SKM-1 treated with dmso at 0.1 percent for 144 hours (cell line): ENCODE measurements at regions not wholly inside any gene's neighbourhood (a gene's known extent, or its start where the extent isn't known, plus 50 kb on each side); places are given as distances from the start of the nearest gene placed in this dataset.

ENCODE experiments used
- DNase-seq: peaks from one replicate; lab custom pipeline; 2025; ENCODE audit not compliant: unreplicated experiment; lab: John Stamatoyannopoulos, UW

GRCh38 chr2:149733936-149734685 lies 146.5 kb upstream of the MMADHC start:
- no peak for DNase-seq

- no peak for DNase-seq
These were observed 145.2 kb upstream of the MMADHC start for GRCh38 chr2:149732730-149733290.

GRCh38 chr2:149732001-149732685 lies 144.6 kb upstream of the MMADHC start:
- DNase-seq = no peak

GRCh38 chr2:149731079-149731478 lies 143.5 kb upstream of the MMADHC start:
- no peak for DNase-seq

GRCh38 chr2:149729586-149729985 lies 142.0 kb upstream of the MMADHC start:
- no peak for DNase-seq

- DNase-seq = no peak
These were observed 140.4 kb upstream of the MMADHC start for GRCh38 chr2:149727927-149728326.

GRCh38 chr2:149725234-149725633 lies 137.7 kb upstream of the MMADHC start:
- DNase-seq = no peak

GRCh38 chr2:149724091-149724490 lies 136.5 kb upstream of the MMADHC start:
- DNase-seq = no peak

GRCh38 chr2:149720615-149721014 lies 133.0 kb upstream of the MMADHC start:
- DNase-seq = no peak

- DNase-seq = no peak
These were observed 132.1 kb upstream of the MMADHC start for GRCh38 chr2:149719695-149720094.

- no peak for DNase-seq
These were observed 129.1 kb upstream of the MMADHC start for GRCh38 chr2:149716687-149717086.

- DNase-seq = no peak
These were observed 128.3 kb upstream of the MMADHC start for GRCh38 chr2:149715894-149716293.

- DNase-seq = peak; percentile 37
These were observed 127.5 kb upstream of the MMADHC start for GRCh38 chr2:149715005-149715592.

- no peak for DNase-seq
These were observed 122.1 kb upstream of the MMADHC start for GRCh38 chr2:149709496-149710263.

GRCh38 chr2:149703281-149703680 lies 115.7 kb upstream of the MMADHC start:
- DNase-seq = no peak

- DNase-seq = no peak
These were observed 115.0 kb upstream of the MMADHC start for GRCh38 chr2:149702571-149702970.

GRCh38 chr2:149701241-149701640 lies 113.7 kb upstream of the MMADHC start:
- DNase-seq = no peak

GRCh38 chr2:149692961-149693396 lies 105.4 kb upstream of the MMADHC start:
- no peak for DNase-seq

- DNase-seq = no peak
These were observed 103.2 kb upstream of the MMADHC start for GRCh38 chr2:149690825-149691224.

- DNase-seq = no peak
These were observed 99.5 kb upstream of the MMADHC start for GRCh38 chr2:149687052-149687427.
